SKM-1 (cell line): ENCODE measurements at regions not wholly inside any gene's neighbourhood (a gene's known extent, or its start where the extent isn't known, plus 50 kb on each side); places are given as distances from the start of the nearest gene placed in this dataset.

Experiments
- DNase-seq: peaks from one replicate; lab custom pipeline; 2025; ENCODE audit not compliant: unreplicated experiment; lab: John Stamatoyannopoulos, UW

- DNase-seq: no peak
Measured at GRCh38 chr9:23524607-23525155, 301.4 kb downstream of the ELAVL2 start.

GRCh38 chr9:23526806-23527205 is 299.2 kb downstream of the ELAVL2 start:
- no peak for DNase-seq

- DNase-seq: no peak
Measured at GRCh38 chr9:23532282-23532681, 293.8 kb downstream of the ELAVL2 start.

GRCh38 chr9:23537192-23538066 is 288.6 kb downstream of the ELAVL2 start:
- DNase-seq: no peak

GRCh38 chr9:23538067-23538402 is 288.0 kb downstream of the ELAVL2 start:
- no peak for DNase-seq

GRCh38 chr9:23538461-23539003 is 287.5 kb downstream of the ELAVL2 start:
- no peak for DNase-seq

- no peak for DNase-seq
Measured at GRCh38 chr9:23539311-23539710, 286.7 kb downstream of the ELAVL2 start.

GRCh38 chr9:23541976-23542375 is 284.1 kb downstream of the ELAVL2 start:
- no peak for DNase-seq

- no peak for DNase-seq
Measured at GRCh38 chr9:23542438-23542837, 283.6 kb downstream of the ELAVL2 start.

- DNase-seq: no peak
Measured at GRCh38 chr9:23542927-23543326, 283.1 kb downstream of the ELAVL2 start.

- no peak for DNase-seq
Measured at GRCh38 chr9:23543419-23543818, 282.6 kb downstream of the ELAVL2 start.

- DNase-seq: no peak
Measured at GRCh38 chr9:23545728-23546127, 280.3 kb downstream of the ELAVL2 start.

GRCh38 chr9:23551311-23551721 is 274.7 kb downstream of the ELAVL2 start:
- no peak for DNase-seq

- DNase-seq: no peak
Measured at GRCh38 chr9:23551929-23552707, 273.9 kb downstream of the ELAVL2 start.

- no peak for DNase-seq
Measured at GRCh38 chr9:23552876-23553601, 273.0 kb downstream of the ELAVL2 start.

GRCh38 chr9:23554686-23555085 is 271.4 kb downstream of the ELAVL2 start:
- DNase-seq: no peak

GRCh38 chr9:23555851-23556250 is 270.2 kb downstream of the ELAVL2 start:
- DNase-seq: no peak

- no peak for DNase-seq
Measured at GRCh38 chr9:23556459-23556858, 269.6 kb downstream of the ELAVL2 start.

GRCh38 chr9:23557689-23558088 is 268.4 kb downstream of the ELAVL2 start:
- DNase-seq: no peak

GRCh38 chr9:23559522-23559921 is 266.5 kb downstream of the ELAVL2 start:
- DNase-seq: no peak

- DNase-seq: no peak
Measured at GRCh38 chr9:23563517-23563916, 262.5 kb downstream of the ELAVL2 start.
